ENCODE measurements at regions not wholly inside any gene's neighbourhood (a gene's known extent, or its start where the extent isn't known, plus 50 kb on each side); places are given as distances from the start of the nearest gene placed in this dataset.
A peak's percentile ranks its signal among the peaks of the same experiment; 100 is the strongest.

DNA sequence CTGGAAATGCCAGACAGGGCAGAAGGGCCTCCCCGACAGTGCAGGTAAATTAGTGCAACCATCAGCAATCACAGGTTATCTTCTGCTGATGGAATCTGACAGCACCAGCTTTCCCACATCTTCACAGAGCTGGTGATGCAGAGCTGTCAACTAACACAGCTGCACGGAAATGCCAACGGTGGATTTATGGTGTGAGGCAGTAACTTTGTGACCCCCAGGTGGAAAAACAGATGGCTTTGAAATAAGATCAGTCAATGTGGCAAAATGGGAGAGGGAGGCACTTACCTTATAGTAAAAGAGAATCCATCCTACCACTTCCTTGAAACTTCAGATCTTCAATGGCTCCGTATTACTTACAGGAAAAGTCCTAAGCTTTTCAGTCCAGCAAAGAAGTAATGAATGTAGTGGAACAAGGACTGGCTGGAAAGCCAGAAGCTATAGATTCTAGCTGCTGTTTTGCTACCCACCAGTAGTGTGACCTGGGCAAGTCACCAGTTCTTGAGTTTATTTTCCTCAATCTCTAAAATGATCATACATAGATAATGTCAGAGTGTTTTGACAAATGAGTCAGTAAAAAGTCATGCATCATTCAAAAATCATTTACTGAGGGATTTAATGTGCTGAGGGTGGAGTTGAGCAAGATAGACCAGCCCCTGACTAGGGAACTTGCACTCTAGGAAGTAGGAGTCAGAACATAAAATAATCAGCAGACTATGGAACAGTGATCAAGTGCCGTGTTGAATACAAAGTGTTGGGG is 245.7 kb upstream of the JUN start:
- H3K9me2 ChIP-seq (replicated peaks; ENCODE audit: insufficient read depth) = no peaks in the 10 kb centered on the region
- H3K36me3 ChIP-seq (replicated peaks; ENCODE audit: insufficient read depth, low read depth) = no peaks in the 10 kb centered on the region
- 44% methylated on average over 5 of the region's 5 CpGs for WGBS (ENCODE audit: low lambda C conversion rate, missing lambda C conversion rate)
- H3K27me3 ChIP-seq = no peaks in the 10 kb centered on the region
- H3K4me2 ChIP-seq = peak overlapping the region; percentile 19
- H4K20me1 ChIP-seq (ENCODE audit: insufficient read depth, poor library complexity, severe bottlenecking) = no peaks in the 10 kb centered on the region
- H3K79me2 ChIP-seq = no peaks in the 10 kb centered on the region
- no peak for TF ChIP-seq EZH2phosphoT487 (IDR thresholded peaks at IDR 0.05; ENCODE audit: low read depth, severe bottlenecking, unreplicated experiment)
- TF ChIP-seq EZH2 (IDR thresholded peaks at IDR 0.05; ENCODE audit: borderline replicate concordance) = no peak
- TF ChIP-seq, protein P1, sequence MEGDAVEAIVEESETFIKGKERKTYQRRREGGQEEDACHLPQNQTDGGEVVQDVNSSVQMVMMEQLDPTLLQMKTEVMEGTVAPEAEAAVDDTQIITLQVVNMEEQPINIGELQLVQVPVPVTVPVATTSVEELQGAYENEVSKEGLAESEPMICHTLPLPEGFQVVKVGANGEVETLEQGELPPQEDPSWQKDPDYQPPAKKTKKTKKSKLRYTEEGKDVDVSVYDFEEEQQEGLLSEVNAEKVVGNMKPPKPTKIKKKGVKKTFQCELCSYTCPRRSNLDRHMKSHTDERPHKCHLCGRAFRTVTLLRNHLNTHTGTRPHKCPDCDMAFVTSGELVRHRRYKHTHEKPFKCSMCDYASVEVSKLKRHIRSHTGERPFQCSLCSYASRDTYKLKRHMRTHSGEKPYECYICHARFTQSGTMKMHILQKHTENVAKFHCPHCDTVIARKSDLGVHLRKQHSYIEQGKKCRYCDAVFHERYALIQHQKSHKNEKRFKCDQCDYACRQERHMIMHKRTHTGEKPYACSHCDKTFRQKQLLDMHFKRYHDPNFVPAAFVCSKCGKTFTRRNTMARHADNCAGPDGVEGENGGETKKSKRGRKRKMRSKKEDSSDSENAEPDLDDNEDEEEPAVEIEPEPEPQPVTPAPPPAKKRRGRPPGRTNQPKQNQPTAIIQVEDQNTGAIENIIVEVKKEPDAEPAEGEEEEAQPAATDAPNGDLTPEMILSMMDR (IDR thresholded peaks at IDR 0.05; ENCODE audit: poor library complexity) = no peak
- DNase-seq (ENCODE audit: low spot score) = peak; percentile 41
- H3K9me3 ChIP-seq (ENCODE audit: low read depth) = no peaks in the 10 kb centered on the region
- no peak overlapping the region for H2AFZ ChIP-seq
- no peak overlapping the region for H3K4me3 ChIP-seq
- peaks cover 23% of the 10 kb centered on the region for H3K4me1 ChIP-seq (ENCODE audit: insufficient read depth)
- H3K27ac ChIP-seq = peak overlapping the region; percentile 90

DNA sequence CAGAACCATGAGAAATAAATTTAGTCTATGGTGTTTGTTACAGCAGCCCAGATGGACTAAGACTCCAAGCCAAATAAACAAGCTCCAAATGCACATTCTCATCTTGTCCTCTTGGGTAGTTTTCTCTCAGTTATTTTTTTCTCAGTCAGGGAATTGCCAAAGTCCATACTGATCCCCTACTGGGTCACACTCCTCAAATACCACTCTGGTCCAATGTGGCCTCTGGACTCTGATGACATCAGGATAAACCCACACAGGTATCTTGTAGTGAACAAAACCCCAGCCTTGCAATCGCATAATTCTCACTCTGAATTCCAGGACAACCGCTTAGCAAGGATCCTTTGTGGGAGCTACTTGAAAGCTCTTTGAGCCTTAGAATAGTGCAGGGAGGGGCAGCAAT is 248.4 kb upstream of the JUN start:
- no peak for DNase-seq (ENCODE audit: low spot score)
- no peak for TF ChIP-seq EZH2phosphoT487 (IDR thresholded peaks at IDR 0.05; ENCODE audit: low read depth, severe bottlenecking, unreplicated experiment)
- TF ChIP-seq, protein P1 (IDR thresholded peaks at IDR 0.05; ENCODE audit: poor library complexity) = no peak
- TF ChIP-seq EZH2 (IDR thresholded peaks at IDR 0.05; ENCODE audit: borderline replicate concordance) = no peak
- H3K4me3 ChIP-seq = no peak overlapping the region
- H3K4me2 ChIP-seq = no peak overlapping the region
- H3K4me1 ChIP-seq (ENCODE audit: insufficient read depth) = peaks cover 22% of the 10 kb centered on the region
- WGBS (ENCODE audit: low lambda C conversion rate, missing lambda C conversion rate) = 97% methylated on average over 2 of the region's 2 CpGs
- H3K27me3 ChIP-seq = no peaks in the 10 kb centered on the region
- H3K36me3 ChIP-seq (replicated peaks; ENCODE audit: insufficient read depth, low read depth) = no peaks in the 10 kb centered on the region
- H3K9me2 ChIP-seq (replicated peaks; ENCODE audit: insufficient read depth) = no peaks in the 10 kb centered on the region
- no peaks in the 10 kb centered on the region for H4K20me1 ChIP-seq (ENCODE audit: insufficient read depth, poor library complexity, severe bottlenecking)
- H2AFZ ChIP-seq = no peak overlapping the region
- no peak overlapping the region for H3K27ac ChIP-seq
- H3K9me3 ChIP-seq (ENCODE audit: low read depth) = no peaks in the 10 kb centered on the region
- H3K79me2 ChIP-seq = no peaks in the 10 kb centered on the region

DNA sequence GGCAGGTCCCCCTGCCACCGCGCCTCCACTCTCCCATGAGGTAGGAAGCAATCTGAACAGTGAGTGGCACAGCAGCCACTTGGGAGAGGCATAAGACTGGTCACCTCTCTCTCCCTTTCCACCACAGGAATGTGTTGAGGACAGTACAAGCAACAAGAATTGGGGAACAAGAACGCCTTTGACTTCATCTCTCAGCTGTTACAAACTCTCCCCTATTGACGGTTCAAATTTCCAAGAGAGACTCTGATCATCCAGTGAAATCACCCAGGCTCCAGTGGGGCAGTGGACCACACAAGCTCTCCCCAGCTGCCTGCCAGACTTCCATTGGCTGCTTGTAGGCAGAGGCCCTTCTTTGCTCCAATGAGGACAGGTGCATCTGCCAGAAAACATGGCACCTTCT is 249.9 kb upstream of the JUN start:
- no peaks in the 10 kb centered on the region for H3K9me2 ChIP-seq (replicated peaks; ENCODE audit: insufficient read depth)
- no peak overlapping the region for H2AFZ ChIP-seq
- no peaks in the 10 kb centered on the region for H4K20me1 ChIP-seq (ENCODE audit: insufficient read depth, poor library complexity, severe bottlenecking)
- no peak overlapping the region for H3K4me2 ChIP-seq
- H3K36me3 ChIP-seq (replicated peaks; ENCODE audit: insufficient read depth, low read depth) = no peaks in the 10 kb centered on the region
- H3K4me1 ChIP-seq (ENCODE audit: insufficient read depth) = peaks cover 15% of the 10 kb centered on the region
- no peak for DNase-seq (ENCODE audit: low spot score)
- WGBS (ENCODE audit: low lambda C conversion rate, missing lambda C conversion rate) = 94% methylated on average over 4 of the region's 4 CpGs
- no peak overlapping the region for H3K27ac ChIP-seq
- H3K27me3 ChIP-seq = no peaks in the 10 kb centered on the region
- no peak overlapping the region for H3K4me3 ChIP-seq
- H3K79me2 ChIP-seq = no peaks in the 10 kb centered on the region
- H3K9me3 ChIP-seq (ENCODE audit: low read depth) = no peaks in the 10 kb centered on the region
- TF ChIP-seq, protein P1 (IDR thresholded peaks at IDR 0.05; ENCODE audit: poor library complexity) = no peak
- no peak for TF ChIP-seq EZH2 (IDR thresholded peaks at IDR 0.05; ENCODE audit: borderline replicate concordance)
- TF ChIP-seq EZH2phosphoT487 (IDR thresholded peaks at IDR 0.05; ENCODE audit: low read depth, severe bottlenecking, unreplicated experiment) = no peak

Measured in hepatocyte (in vitro differentiated cells).